DMS53 (cell line): ENCODE measurements at regions not wholly inside any gene's neighbourhood (a gene's known extent, or its start where the extent isn't known, plus 50 kb on each side); places are given as distances from the start of the nearest gene placed in this dataset.
"Not testable (repeated sequence)": the region's sequence is repeated elsewhere in the genome, so short reads cannot be mapped to it uniquely, and the experiment has no call there.

ENCODE experiments used
- DNase-seq: peaks from one replicate; lab custom pipeline; 2025; lab: John Stamatoyannopoulos, UW

- no peak for DNase-seq
Measured at GRCh38 chr12:70070494-70071007, 172.7 kb upstream of the CNOT2 start.

DNA sequence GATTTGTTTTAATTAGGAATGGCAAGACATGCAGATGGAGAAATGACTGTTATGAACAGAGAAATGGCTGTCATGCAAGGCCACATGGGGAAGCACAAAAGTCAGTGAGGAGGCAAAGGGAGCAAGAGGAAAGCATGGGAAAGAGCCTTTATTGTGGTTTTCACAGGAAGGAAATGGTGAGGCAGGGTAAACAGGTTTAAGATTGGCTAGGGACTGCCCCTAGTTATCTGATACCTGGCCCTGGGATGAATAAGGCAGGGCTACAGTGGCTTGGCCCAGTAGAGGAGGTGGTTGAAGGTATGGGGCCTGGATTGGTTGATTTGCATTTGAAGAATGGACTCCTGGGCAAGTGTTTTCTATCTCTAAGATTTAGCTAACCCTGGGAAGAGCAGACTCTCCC is 168.7 kb upstream of the CNOT2 start:
- DNase-seq, result peak; percentile 26

GRCh38 chr12:70077441-70077840 is 165.8 kb upstream of the CNOT2 start:
- DNase-seq, result no peak

DNA sequence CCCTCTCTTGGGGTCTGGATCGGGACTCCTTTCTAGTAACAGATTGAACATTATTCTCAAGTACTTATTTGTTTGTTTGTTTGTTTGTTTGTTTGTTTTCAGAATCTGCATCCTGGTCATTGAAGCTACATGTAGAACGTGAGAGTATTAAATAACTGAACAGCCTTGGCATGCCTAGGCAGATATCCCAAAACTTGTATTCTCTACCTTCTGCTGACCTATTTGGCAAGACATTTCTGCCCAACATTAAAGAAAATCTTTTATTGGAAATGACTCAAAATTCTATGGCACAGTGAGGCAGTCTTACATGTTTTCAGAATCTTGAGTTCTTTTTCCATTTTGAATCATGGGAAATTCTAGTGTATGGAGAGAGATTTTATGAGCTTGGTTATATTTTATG is 165.1 kb upstream of the CNOT2 start:
- no peak for DNase-seq

GRCh38 chr12:70080566-70080965 is 162.7 kb upstream of the CNOT2 start:
- no peak for DNase-seq

- no peak for DNase-seq
Measured at GRCh38 chr12:70082997-70083676, 160.1 kb upstream of the CNOT2 start.

DNA sequence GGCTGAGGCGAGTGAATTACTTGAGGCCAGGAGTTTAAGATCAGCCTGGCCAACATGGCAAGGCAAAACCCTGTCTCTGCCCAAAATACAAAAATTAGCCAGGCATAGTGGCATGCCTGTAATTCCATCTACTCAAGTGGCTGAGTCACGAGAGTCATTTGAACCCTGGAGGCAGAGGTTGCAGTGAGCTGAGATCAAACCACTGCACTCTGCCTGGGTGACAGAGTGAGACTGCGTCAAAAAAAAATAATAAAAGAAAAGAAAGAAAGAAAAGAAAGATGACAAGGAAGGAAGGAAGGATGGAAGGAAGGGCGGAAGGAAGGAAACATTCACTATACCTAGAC is 159.6 kb upstream of the CNOT2 start:
- no peak for DNase-seq

DNA sequence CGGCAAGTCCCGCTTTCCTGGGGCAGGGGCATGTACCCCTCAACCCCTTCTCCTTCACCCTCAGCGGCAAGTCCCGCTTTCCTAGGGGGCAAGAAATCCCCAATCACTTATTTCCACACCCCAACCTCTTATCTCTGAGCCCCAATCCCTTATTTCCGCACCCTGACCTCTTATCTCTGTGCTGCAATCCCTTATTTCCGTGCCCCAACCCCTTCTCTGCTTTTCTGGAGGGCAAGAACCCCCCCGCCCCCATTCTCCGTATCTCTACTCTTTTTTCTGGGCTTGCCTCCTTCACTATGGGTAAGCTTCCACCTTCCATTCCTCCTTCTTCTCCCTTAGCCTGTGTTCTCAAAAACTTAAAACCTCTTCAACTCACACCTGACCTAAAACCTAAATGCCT is 156.9 kb upstream of the CNOT2 start:
- not testable (repeated sequence) for DNase-seq

DNA sequence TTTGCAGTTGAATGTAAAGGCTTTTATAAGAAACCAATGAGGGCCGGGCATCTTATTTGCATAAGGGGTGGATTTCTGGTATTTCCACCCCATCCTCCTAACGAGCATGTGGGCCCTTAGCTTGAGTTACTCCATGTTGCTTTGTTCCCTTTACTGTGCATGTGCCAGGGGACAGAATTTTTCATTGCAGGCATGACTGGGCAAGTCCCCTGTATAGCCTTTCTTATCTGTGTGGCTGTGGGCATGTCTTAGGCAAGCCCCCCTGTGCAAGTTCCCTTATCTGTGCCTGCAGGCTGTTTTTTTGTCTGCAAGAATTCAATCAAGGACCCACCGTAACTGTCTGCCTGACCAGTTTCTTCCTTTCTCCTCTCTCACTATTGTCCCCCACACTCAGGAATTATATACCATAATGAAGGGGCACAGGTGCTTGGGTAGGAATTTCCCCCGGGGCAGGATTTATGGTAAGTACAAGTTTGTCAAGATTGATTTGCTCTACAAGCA is 152.2 kb upstream of the CNOT2 start:
- DNase-seq, result no peak

DNA sequence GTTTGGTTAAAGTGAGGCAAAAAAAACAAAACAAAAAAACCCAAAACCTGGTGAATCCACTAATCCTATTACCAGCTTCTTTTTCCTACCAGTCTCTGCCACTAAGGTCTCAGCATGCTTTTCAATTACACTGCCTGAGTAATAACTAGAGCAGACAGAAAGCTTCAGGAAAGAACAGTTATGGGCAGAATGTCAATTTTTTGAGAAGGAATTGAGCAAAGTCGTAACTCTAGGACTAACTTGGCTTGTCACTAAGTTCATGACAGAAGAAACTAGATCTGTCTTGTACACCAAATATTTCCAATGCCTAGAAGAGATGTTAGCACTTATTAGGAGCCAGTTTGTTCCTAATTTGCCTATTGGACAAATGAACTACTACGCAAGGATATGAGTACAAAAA is 148.8 kb upstream of the CNOT2 start:
- DNase-seq, result no peak

GRCh38 chr12:70096759-70097410 is 146.3 kb upstream of the CNOT2 start:
- DNase-seq, result no peak

DNA sequence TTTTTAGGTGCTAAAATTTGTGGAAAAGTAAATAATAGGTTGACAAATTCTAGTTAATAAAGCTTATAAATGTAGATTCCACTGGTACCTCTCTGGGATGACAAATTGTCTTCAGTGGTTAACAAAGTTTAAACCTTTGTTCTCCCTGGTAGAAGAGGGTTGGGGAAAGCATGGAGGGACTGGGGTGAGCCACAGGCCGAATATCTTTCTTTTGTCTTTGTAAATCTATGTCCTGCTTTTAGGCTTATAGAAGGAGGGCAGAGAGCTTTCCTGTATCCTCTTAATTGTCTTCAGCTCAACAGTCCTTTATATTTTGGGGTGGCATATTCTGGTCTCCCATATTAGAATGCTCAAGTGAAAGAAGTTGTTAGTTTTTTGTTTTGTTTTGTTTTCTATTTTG is 142.2 kb upstream of the CNOT2 start:
- no peak for DNase-seq

- peak; percentile 30 for DNase-seq
Measured at GRCh38 chr12:70106347-70106746, 136.9 kb upstream of the CNOT2 start.

- no peak for DNase-seq
Measured at GRCh38 chr12:70110085-70110484, 133.1 kb upstream of the CNOT2 start.

DNA sequence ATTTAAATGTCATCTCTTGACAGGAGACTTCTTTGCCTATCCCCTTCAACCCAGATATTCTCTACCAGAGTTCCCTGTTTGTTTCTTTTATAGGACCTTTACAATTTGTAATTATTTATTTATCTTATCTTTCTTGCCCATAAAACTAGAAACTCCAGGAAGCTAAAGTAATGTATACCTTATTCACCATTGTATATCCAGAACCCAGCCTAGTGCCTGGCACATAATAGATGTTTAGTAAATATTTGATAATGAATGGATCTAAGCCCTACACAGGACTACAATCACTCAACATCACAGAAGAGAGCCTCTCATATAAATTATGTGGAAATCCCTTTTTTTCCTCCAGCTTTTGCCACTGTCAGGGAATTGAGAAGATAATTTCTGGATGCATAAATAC is 125.6 kb upstream of the CNOT2 start:
- DNase-seq, result no peak

DNA sequence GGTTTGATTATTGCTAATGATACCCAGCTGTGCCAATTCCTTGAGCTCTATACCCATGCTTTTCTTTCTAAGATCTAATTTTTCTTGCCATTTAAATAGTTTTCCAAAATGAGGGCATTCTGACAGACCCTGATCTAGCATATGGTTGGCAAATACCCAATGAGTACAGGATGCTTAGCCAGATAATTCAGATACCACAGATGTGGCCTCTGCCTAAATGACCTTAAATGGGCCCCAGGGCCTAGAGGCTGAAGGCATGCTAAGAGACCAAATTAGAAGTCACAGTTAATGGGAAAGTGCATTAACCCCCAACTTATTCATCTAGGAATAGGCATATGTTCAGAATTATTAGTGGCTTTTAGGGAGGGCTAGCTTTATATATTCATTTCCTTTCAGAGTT is 122.3 kb upstream of the CNOT2 start:
- no peak for DNase-seq

DNA sequence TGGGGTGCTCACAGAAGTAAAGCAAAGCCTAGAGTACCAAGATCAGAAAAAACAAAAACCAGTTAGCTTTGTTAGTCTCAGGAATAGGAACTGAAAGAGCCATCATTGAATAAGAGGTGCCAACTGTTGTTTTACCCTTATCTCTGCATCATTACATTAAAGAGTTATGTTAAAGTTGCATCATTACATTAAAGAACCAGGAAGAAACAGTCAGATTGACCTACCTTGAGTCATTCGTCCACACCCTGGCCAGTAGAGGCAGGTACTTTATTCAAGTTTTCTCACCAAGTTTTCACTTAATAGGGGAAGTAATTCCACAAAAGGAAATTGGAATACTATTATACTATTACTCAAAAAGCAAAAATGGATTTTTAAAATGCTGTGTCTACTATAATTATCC is 121.7 kb upstream of the CNOT2 start:
- DNase-seq, result no peak

DNA sequence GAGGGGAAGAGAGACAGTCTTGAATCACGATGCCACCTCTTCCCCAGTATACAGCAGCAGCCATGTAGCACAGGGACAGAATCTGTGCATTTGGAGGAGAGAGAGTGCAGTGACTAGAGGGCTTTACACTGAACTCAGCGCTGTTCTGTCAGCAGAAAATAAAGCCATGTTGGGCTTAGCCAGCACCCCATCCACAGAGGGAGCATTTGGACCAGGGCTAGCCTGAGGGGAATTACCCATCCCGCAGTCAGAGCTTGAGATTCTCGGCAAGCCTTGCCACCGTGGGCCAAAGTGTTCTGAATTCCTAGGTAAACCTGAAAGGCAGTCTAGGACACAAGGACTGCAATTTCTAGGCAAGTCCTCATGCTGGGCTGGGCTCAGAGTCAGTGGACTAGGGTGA is 120.4 kb upstream of the CNOT2 start:
- no peak for DNase-seq

DNA sequence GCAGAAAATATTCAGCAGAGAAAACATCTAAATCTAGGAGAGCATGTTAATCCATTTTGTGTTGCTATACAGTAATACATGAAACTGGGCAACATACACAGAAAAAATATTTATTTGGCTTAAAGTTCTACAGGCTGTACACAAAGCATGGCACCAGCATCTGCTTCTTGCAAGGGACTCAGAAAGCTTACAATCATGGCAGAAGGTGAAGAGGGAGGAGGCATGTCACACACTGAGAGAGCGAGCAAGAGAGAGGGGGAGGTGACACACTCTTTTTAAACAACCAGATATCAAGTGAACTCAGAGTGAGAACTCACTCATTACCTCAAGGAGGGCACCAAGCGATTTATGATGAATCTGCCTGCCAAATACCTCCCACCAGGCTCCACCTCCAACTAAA is 94.2 kb upstream of the CNOT2 start:
- DNase-seq, result no peak

DNA sequence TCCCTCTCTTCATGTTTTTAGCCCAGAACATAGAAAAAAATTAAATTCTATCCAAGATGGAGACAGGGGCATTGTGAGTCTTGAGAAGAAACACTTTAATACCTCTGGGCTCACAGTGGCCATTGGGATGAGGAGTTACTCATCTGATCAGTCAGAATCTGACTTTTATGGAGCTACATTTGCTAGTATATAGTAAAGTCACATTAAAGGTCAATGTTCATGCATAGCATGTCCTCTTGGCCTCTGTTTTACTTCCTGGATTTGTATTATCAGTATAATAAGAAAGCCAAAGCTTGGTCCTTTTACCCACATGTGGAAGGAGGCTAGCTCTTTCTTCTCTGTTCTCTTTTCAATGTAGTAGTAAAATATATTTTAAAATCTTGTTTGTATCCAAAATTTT is 93.6 kb upstream of the CNOT2 start:
- DNase-seq, result no peak

GRCh38 chr12:70150230-70150629 is 93.0 kb upstream of the CNOT2 start:
- no peak for DNase-seq

DNA sequence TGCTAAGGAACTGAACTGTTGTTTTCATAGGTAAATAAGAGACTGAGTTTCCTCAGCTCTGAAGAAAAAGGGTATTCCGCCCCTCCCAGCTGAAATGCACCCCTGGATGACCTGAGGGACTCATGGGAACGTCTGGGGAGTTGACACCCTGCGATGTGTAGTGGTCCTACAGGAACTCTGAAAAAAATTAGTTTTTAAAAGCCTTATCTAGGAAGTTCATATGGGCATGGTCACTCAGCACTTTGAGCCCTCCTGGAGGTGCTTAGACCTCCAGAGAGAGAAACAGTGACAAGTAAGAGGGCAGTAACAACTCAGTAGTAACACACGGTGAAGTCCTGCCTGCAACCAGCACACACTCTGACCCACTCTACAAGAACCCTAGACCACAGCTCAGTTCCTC is 91.2 kb upstream of the CNOT2 start:
- DNase-seq, result no peak

- no peak for DNase-seq
Measured at GRCh38 chr12:70154087-70154638, 89.1 kb upstream of the CNOT2 start.
